Colonic mucosa (tissue), 4 donors: ENCODE measurements at regions not wholly inside any gene's neighbourhood (a gene's known extent, or its start where the extent isn't known, plus 50 kb on each side); places are given as distances from the start of the nearest gene placed in this dataset.

Experiments used
- DNase-seq: peaks from one replicate; pipeline ENCODE4 v3.0.0-alpha.2; 2020
- H3K27ac ChIP-seq: fragments of 200-600 bp; one replicate; pipeline ENCODE4 v1.8.0; 2021
- H3K27me3 ChIP-seq: fragments of 200-600 bp; one replicate; pipeline ENCODE4 v1.8.0; 2021
- H3K36me3 ChIP-seq: fragments of 200-600 bp; one replicate; pipeline ENCODE4 v1.8.0; 2021
- H3K4me1 ChIP-seq: fragments of 200-600 bp; one replicate; pipeline ENCODE4 v1.8.0; 2021; ENCODE audit warnings: mild to moderate bottlenecking
- H3K4me3 ChIP-seq: fragments of 200-600 bp; one replicate; pipeline ENCODE4 v1.8.0; 2021
- H3K9ac ChIP-seq, 2 donors: one replicate each; pipeline ENCODE4 v1.7.0; 2013; ENCODE audit warnings: control low read depth in 2 of 2, low read depth in 2 of 2, low read length in 2 of 2
- H3K9me3 ChIP-seq: fragments of 200-600 bp; one replicate; pipeline ENCODE4 v1.8.0; 2021
- CTCF ChIP-seq: fragments of 200-600 bp; IDR thresholded peaks from one replicate; pipeline ENCODE4 v1.8.0; 2022; ENCODE audit warnings: antibody characterized with exemption, mild to moderate bottlenecking
- intact Hi-C: fragments of 100-400 bp; cut with DNase I; formaldehyde crosslinking; loops from one replicate; pipeline ENCODE4 v1.14.1; 2022
- donor health status: healthy.
- donor health status: DM: no; HTN: no; CAD: no.
- donor health status: DM: no; HTN: no; CAD: no.

- H3K27me3 ChIP-seq: no peaks in the 10 kb centered on the region
- no peak overlapping the region for H3K27ac ChIP-seq
- no peaks in the 10 kb centered on the region for H3K4me1 ChIP-seq
- H3K9me3 ChIP-seq: no peaks in the 10 kb centered on the region
- TF ChIP-seq CTCF: no peak
- H3K4me3 ChIP-seq: no peak overlapping the region
- intact Hi-C loops: loop anchor here (5.0 kb wide), 2 partner anchors 473 to 1313 kb away; no protein-coding TSS in a partner anchor
- DNase-seq: no peak
- H3K9ac ChIP-seq: no peak overlapping the region
- H3K36me3 ChIP-seq: no peaks in the 10 kb centered on the region
Measured at GRCh38 chr2:34099377-34099776, 500.3 kb upstream of the FAM98A start.

- intact Hi-C loops: loop anchor here (5.0 kb wide), 2 partner anchors 474 to 1314 kb away; no protein-coding TSS in a partner anchor
- Histone ChIP-seq H3K4me3 (no peak overlapping the region), H3K27ac (no peak overlapping the region), H3K4me1 (no peaks in the 10 kb centered on the region), H3K9ac (no peak overlapping the region), H3K9me3 (no peaks in the 10 kb centered on the region), H3K27me3 (no peaks in the 10 kb centered on the region), H3K36me3 (no peaks in the 10 kb centered on the region)
- TF ChIP-seq CTCF: no peak
- no peak for DNase-seq
Measured at GRCh38 chr2:34098256-34098655, 499.2 kb upstream of the FAM98A start.

GRCh38 chr2:34096562-34097171, 497.6 kb upstream of the FAM98A start:
- no peak overlapping the region for H3K9ac ChIP-seq
- no peaks in the 10 kb centered on the region for H3K4me1 ChIP-seq
- H3K36me3 ChIP-seq: no peaks in the 10 kb centered on the region
- TF ChIP-seq CTCF: peak; percentile 65
- H3K27me3 ChIP-seq: no peaks in the 10 kb centered on the region
- no peak overlapping the region for H3K27ac ChIP-seq
- peak; percentile 59 for DNase-seq
- H3K9me3 ChIP-seq: no peaks in the 10 kb centered on the region
- H3K4me3 ChIP-seq: no peak overlapping the region
- intact Hi-C loops: loop anchor here (5.0 kb wide), 2 partner anchors 476 to 1316 kb away; no protein-coding TSS in a partner anchor

- intact Hi-C loops: no loop called here
- Histone ChIP-seq H3K36me3 (no peaks in the 10 kb centered on the region), H3K9me3 (no peaks in the 10 kb centered on the region), H3K27me3 (no peaks in the 10 kb centered on the region), H3K4me1 (no peaks in the 10 kb centered on the region), H3K4me3 (no peak overlapping the region), H3K9ac (no peak overlapping the region), H3K27ac (no peak overlapping the region)
- TF ChIP-seq CTCF: no peak
- DNase-seq: no peak
Measured at GRCh38 chr2:34093790-34094189, 494.7 kb upstream of the FAM98A start.

- TF ChIP-seq CTCF: no peak
- Histone ChIP-seq H3K4me1 (no peaks in the 10 kb centered on the region), H3K9ac (no peak overlapping the region), H3K9me3 (no peaks in the 10 kb centered on the region), H3K27me3 (no peaks in the 10 kb centered on the region), H3K36me3 (no peaks in the 10 kb centered on the region), H3K4me3 (no peak overlapping the region), H3K27ac (no peak overlapping the region)
- intact Hi-C loops: no loop called here
- DNase-seq: no peak
Measured at GRCh38 chr2:34070196-34070595, 471.1 kb upstream of the FAM98A start.
